Skeletal muscle satellite cell (primary cell): ENCODE measurements at regions not wholly inside any gene's neighbourhood (a gene's known extent, or its start where the extent isn't known, plus 50 kb on each side); places are given as distances from the start of the nearest gene placed in this dataset.
A peak's percentile ranks its signal among the peaks of the same experiment; 100 is the strongest.
"Not testable (repeated sequence)": the region's sequence is repeated elsewhere in the genome, so short reads cannot be mapped to it uniquely, and the experiment has no call there.

ENCODE experiments used
- H3K27me3 ChIP-seq: 2 replicates; pipeline ENCODE4 v1.7.0; 2013; ENCODE audit warnings: low read length; ENCODE audit not compliant: control insufficient read depth, insufficient read depth
- H3K36me3 ChIP-seq: 2 replicates; pipeline ENCODE4 v1.7.0; 2013; ENCODE audit warnings: mild to moderate bottlenecking, control low read depth, low read length; ENCODE audit not compliant: insufficient read depth
- H3K4me1 ChIP-seq: 2 replicates; pipeline ENCODE4 v1.7.0; 2013; ENCODE audit warnings: low read length; ENCODE audit not compliant: control insufficient read depth, insufficient read depth
- H3K4me2 ChIP-seq: 2 replicates; pipeline ENCODE4 v1.7.0; 2013; ENCODE audit warnings: mild to moderate bottlenecking, low read length
- H3K4me3 ChIP-seq: 2 replicates; pipeline ENCODE4 v1.7.0; 2013; ENCODE audit warnings: low read length
- H3K9ac ChIP-seq: 2 replicates; pipeline ENCODE4 v1.7.0; 2013; ENCODE audit warnings: mild to moderate bottlenecking, low read depth, low read length, moderate library complexity
- H3K9me3 ChIP-seq: replicated peaks from 2 replicates; pipeline ENCODE4 v1.7.0; 2013; ENCODE audit warnings: mild to moderate bottlenecking, control low read depth, low read length

GRCh38 chr5:74530326-74531050 lies 110.0 kb downstream of the ENC1 start:
- Histone ChIP-seq H3K27me3 (no peaks in the 10 kb centered on the region), H3K4me2 (no peak overlapping the region)

GRCh38 chr5:74529101-74529500 lies 111.4 kb downstream of the ENC1 start:
- Histone ChIP-seq H3K27me3 (no peaks in the 10 kb centered on the region), H3K4me3 (no peak overlapping the region), H3K9ac (no peak overlapping the region), H3K4me1 (no peaks in the 10 kb centered on the region), H3K9me3 (no peaks in the 10 kb centered on the region), H3K36me3 (no peaks in the 10 kb centered on the region), H3K4me2 (no peak overlapping the region)

More at GRCh38 chr5:74530326-74531050, 110.0 kb downstream of the ENC1 start:
- Histone ChIP-seq H3K9me3 (no peaks in the 10 kb centered on the region), H3K9ac (no peak overlapping the region), H3K4me1 (no peaks in the 10 kb centered on the region), H3K4me3 (no peak overlapping the region), H3K36me3 (no peaks in the 10 kb centered on the region)

- H3K27me3 ChIP-seq: no peaks in the 10 kb centered on the region
- no peaks in the 10 kb centered on the region for H3K36me3 ChIP-seq
- no peaks in the 10 kb centered on the region for H3K9me3 ChIP-seq
- H3K4me2 ChIP-seq: no peak overlapping the region
- no peaks in the 10 kb centered on the region for H3K4me1 ChIP-seq
- H3K9ac ChIP-seq: no peak overlapping the region
- no peak overlapping the region for H3K4me3 ChIP-seq
Observed at GRCh38 chr5:74526111-74526510, 114.4 kb downstream of the ENC1 start.

GRCh38 chr5:74524767-74525166 lies 115.8 kb downstream of the ENC1 start:
- not testable (repeated sequence) for H3K27me3 ChIP-seq, H3K4me3 ChIP-seq, H3K9ac ChIP-seq, H3K36me3 ChIP-seq, H3K4me2 ChIP-seq, H3K4me1 ChIP-seq, H3K9me3 ChIP-seq

GRCh38 chr5:74523698-74524097 lies 116.8 kb downstream of the ENC1 start:
- H3K4me1 ChIP-seq, H3K9me3 ChIP-seq, H3K4me2 ChIP-seq, H3K36me3 ChIP-seq, H3K27me3 ChIP-seq, H3K9ac ChIP-seq, H3K4me3 ChIP-seq: not testable (repeated sequence)

- H3K36me3 ChIP-seq, H3K4me1 ChIP-seq, H3K4me2 ChIP-seq, H3K9ac ChIP-seq, H3K4me3 ChIP-seq, H3K9me3 ChIP-seq, H3K27me3 ChIP-seq: not testable (repeated sequence)
Observed at GRCh38 chr5:74522838-74523237, 117.7 kb downstream of the ENC1 start.

- Histone ChIP-seq H3K4me2 (no peak overlapping the region), H3K4me1 (peaks cover 18% of the 10 kb centered on the region), H3K27me3 (no peaks in the 10 kb centered on the region), H3K9ac (no peak overlapping the region), H3K4me3 (no peak overlapping the region), H3K9me3 (no peaks in the 10 kb centered on the region), H3K36me3 (no peaks in the 10 kb centered on the region)
Observed at GRCh38 chr5:74521401-74521800, 119.1 kb downstream of the ENC1 start.

GRCh38 chr5:74519679-74520078 lies 120.8 kb downstream of the ENC1 start:
- H3K4me1 ChIP-seq: peaks cover 23% of the 10 kb centered on the region
- H3K36me3 ChIP-seq: no peaks in the 10 kb centered on the region
- H3K4me2 ChIP-seq: no peak overlapping the region
- H3K27me3 ChIP-seq: no peaks in the 10 kb centered on the region
- H3K9ac ChIP-seq: no peak overlapping the region
- H3K4me3 ChIP-seq: no peak overlapping the region
- H3K9me3 ChIP-seq: no peaks in the 10 kb centered on the region

- Histone ChIP-seq H3K36me3 (no peaks in the 10 kb centered on the region), H3K4me1 (peaks cover 23% of the 10 kb centered on the region), H3K9me3 (no peaks in the 10 kb centered on the region), H3K4me2 (no peak overlapping the region), H3K9ac (no peak overlapping the region), H3K27me3 (no peaks in the 10 kb centered on the region), H3K4me3 (no peak overlapping the region)
Observed at GRCh38 chr5:74519161-74519571, 121.4 kb downstream of the ENC1 start.

- Histone ChIP-seq H3K4me1 (peaks cover 23% of the 10 kb centered on the region), H3K27me3 (no peaks in the 10 kb centered on the region), H3K4me3 (no peak overlapping the region), H3K9ac (peak overlapping the region; percentile 17), H3K36me3 (no peaks in the 10 kb centered on the region), H3K4me2 (peak overlapping the region; percentile 50), H3K9me3 (no peaks in the 10 kb centered on the region)
Observed at GRCh38 chr5:74517700-74518099, 122.8 kb downstream of the ENC1 start.

- H3K4me2 ChIP-seq: no peak overlapping the region
- no peaks in the 10 kb centered on the region for H3K9me3 ChIP-seq
- H3K9ac ChIP-seq: no peak overlapping the region
- H3K27me3 ChIP-seq: no peaks in the 10 kb centered on the region
- H3K4me3 ChIP-seq: no peak overlapping the region
- peaks cover 23% of the 10 kb centered on the region for H3K4me1 ChIP-seq
- no peaks in the 10 kb centered on the region for H3K36me3 ChIP-seq
Observed at GRCh38 chr5:74516211-74516636, 124.3 kb downstream of the ENC1 start.

- Histone ChIP-seq H3K9ac (no peak overlapping the region), H3K4me1 (peaks cover 23% of the 10 kb centered on the region), H3K9me3 (no peaks in the 10 kb centered on the region), H3K36me3 (no peaks in the 10 kb centered on the region), H3K27me3 (no peaks in the 10 kb centered on the region), H3K4me3 (no peak overlapping the region), H3K4me2 (no peak overlapping the region)
Observed at GRCh38 chr5:74514888-74515551, 125.5 kb downstream of the ENC1 start.
